H9 (cell line): ENCODE measurements at regions not wholly inside any gene's neighbourhood (a gene's known extent, or its start where the extent isn't known, plus 50 kb on each side); places are given as distances from the start of the nearest gene placed in this dataset.
"Not testable (repeated sequence)": the region's sequence is repeated elsewhere in the genome, so short reads cannot be mapped to it uniquely, and the experiment has no call there.

Source experiments
- DNase-seq: peaks from one replicate; pipeline ENCODE4 v3.0.0-alpha.2; 2017
- H2AFZ ChIP-seq: one replicate; pipeline ENCODE4 v1.6.1; 2013; ENCODE audit warnings: mild to moderate bottlenecking, low read length, control low read depth, moderate library complexity
- H2AK5ac ChIP-seq: 2 replicates; pipeline ENCODE4 v1.6.1; 2013; ENCODE audit warnings: low read length, control low read depth, mixed read lengths; ENCODE audit not compliant: insufficient read length
- H2BK120ac ChIP-seq: one replicate; pipeline ENCODE4 v1.6.1; 2013; ENCODE audit warnings: low read depth, mild to moderate bottlenecking, low read length, control low read depth, inconsistent platforms; ENCODE audit not compliant: poor library complexity, severe bottlenecking
- H2BK12ac ChIP-seq: 2 replicates; pipeline ENCODE4 v1.6.1; 2013; ENCODE audit warnings: low read length, control low read depth, mixed read lengths, low read depth; ENCODE audit not compliant: insufficient read length
- H2BK15ac ChIP-seq: 2 replicates; pipeline ENCODE4 v1.6.1; 2013; ENCODE audit warnings: low read depth, low read length, control low read depth
- H2BK20ac ChIP-seq: one replicate; pipeline ENCODE4 v1.6.1; 2013; ENCODE audit warnings: low read depth, mild to moderate bottlenecking, low read length, control low read depth, inconsistent platforms; ENCODE audit not compliant: poor library complexity, severe bottlenecking
- H2BK5ac ChIP-seq: 2 replicates; pipeline ENCODE4 v1.6.1; 2013; ENCODE audit warnings: low read length, control low read depth, mixed read lengths; ENCODE audit not compliant: insufficient read length
- H3K14ac ChIP-seq: 2 replicates; pipeline ENCODE4 v1.6.1; 2013; ENCODE audit warnings: low read length, control low read depth; ENCODE audit not compliant: insufficient read depth
- H3K18ac ChIP-seq: 2 replicates; pipeline ENCODE4 v1.6.1; 2013; ENCODE audit warnings: low read depth, mild to moderate bottlenecking, mixed read lengths, low read length, control low read depth; ENCODE audit not compliant: insufficient read length
- H3K23ac ChIP-seq: 2 replicates; pipeline ENCODE4 v1.6.1; 2013; ENCODE audit warnings: low read length, control low read depth, mixed read lengths, low read depth; ENCODE audit not compliant: insufficient read length
- H3K23me2 ChIP-seq: 2 replicates; pipeline ENCODE4 v1.6.1; 2013; ENCODE audit warnings: low read depth, mild to moderate bottlenecking, mixed read lengths, low read length, control low read depth; ENCODE audit not compliant: insufficient read length, poor library complexity, severe bottlenecking
- H3K27ac ChIP-seq: 2 replicates; pipeline ENCODE4 v1.5.1; 2013; ENCODE audit warnings: low read length, control low read depth, mixed read lengths, low read depth; ENCODE audit not compliant: insufficient read length
- H3K27me3 ChIP-seq: 2 replicates; pipeline ENCODE4 v1.6.1; 2013; ENCODE audit warnings: low read length, control low read depth, inconsistent platforms; ENCODE audit not compliant: insufficient read depth
- H3K4ac ChIP-seq: 2 replicates; pipeline ENCODE4 v1.6.1; 2013; ENCODE audit warnings: low read depth, mild to moderate bottlenecking, control low read depth, inconsistent platforms, low read length, moderate library complexity
- H3K4me1 ChIP-seq: 2 replicates; pipeline ENCODE4 v1.6.1; 2013; ENCODE audit warnings: low read length, control low read depth, inconsistent platforms; ENCODE audit not compliant: insufficient read depth
- H3K4me2 ChIP-seq: 2 replicates; pipeline ENCODE4 v1.6.1; 2013; ENCODE audit warnings: low read length, control low read depth, mixed read lengths; ENCODE audit not compliant: insufficient read length, insufficient read depth
- H3K56ac ChIP-seq: 2 replicates; pipeline ENCODE4 v1.6.1; 2013; ENCODE audit warnings: low read depth, mild to moderate bottlenecking, mixed read lengths, low read length, control low read depth; ENCODE audit not compliant: insufficient read length
- H3K79me1 ChIP-seq: 2 replicates; pipeline ENCODE4 v1.6.1; 2013; ENCODE audit warnings: low read depth, mild to moderate bottlenecking, moderate library complexity, low read length, control low read depth, inconsistent platforms; ENCODE audit not compliant: insufficient read depth, poor library complexity, severe bottlenecking
- H3K79me2 ChIP-seq: 2 replicates; pipeline ENCODE4 v1.6.1; 2013; ENCODE audit warnings: low read length, control low read depth, inconsistent platforms; ENCODE audit not compliant: insufficient read depth
- H3K9ac ChIP-seq: 2 replicates; pipeline ENCODE4 v1.6.1; 2013; ENCODE audit warnings: low read length, control low read depth, mixed read lengths; ENCODE audit not compliant: insufficient read length; ENCODE audit errors: extremely low read depth
- H3K9me3 ChIP-seq: one replicate; pipeline ENCODE4 v1.6.1; 2013; ENCODE audit warnings: low read depth, low read length, inconsistent platforms; ENCODE audit not compliant: control insufficient read depth
- H3T11ph ChIP-seq: one replicate; pipeline ENCODE4 v1.6.1; 2013; ENCODE audit warnings: mild to moderate bottlenecking, low read length, control low read depth, inconsistent platforms
- H4K20me1 ChIP-seq: one replicate; pipeline ENCODE4 v1.6.1; 2013; ENCODE audit not compliant: control insufficient read depth, insufficient read length, insufficient read depth
- H4K5ac ChIP-seq: 2 replicates; pipeline ENCODE4 v1.6.1; 2013; ENCODE audit warnings: low read depth, mild to moderate bottlenecking, mixed read lengths, low read length, control low read depth; ENCODE audit not compliant: insufficient read length
- H4K8ac ChIP-seq: replicated peaks from 2 replicates; pipeline ENCODE4 v1.6.1; 2013; ENCODE audit warnings: low read length, control low read depth, mixed read lengths, low read depth; ENCODE audit not compliant: insufficient read length
- H4K91ac ChIP-seq: 2 replicates; pipeline ENCODE4 v1.6.1; 2013; ENCODE audit warnings: low read depth, mild to moderate bottlenecking, moderate library complexity, mixed read lengths, low read length, control low read depth; ENCODE audit not compliant: insufficient read length
- H3K27ac Mint-ChIP-seq, 3 experiments: 2 replicates in 2 of 3; 3 replicates in 1 of 3; pipeline ENCODE4 v1.8.0; 2020 to 2021; ENCODE audit warnings: mixed read lengths in 3 of 3, mild to moderate bottlenecking in 1 of 3, moderate library complexity in 1 of 3
- H3K27me3 Mint-ChIP-seq: 2 replicates; pipeline ENCODE4 v1.8.0; 2021; ENCODE audit warnings: low read depth, mild to moderate bottlenecking, moderate library complexity, mixed read lengths
- H3K36me3 Mint-ChIP-seq, 3 experiments: 2 replicates in 2 of 3; 3 replicates in 1 of 3; pipeline ENCODE4 v1.8.0; 2020 to 2021; ENCODE audit warnings: low read depth in 3 of 3, mixed read lengths in 3 of 3; ENCODE audit not compliant: insufficient read depth in 1 of 3
- H3K4me1 Mint-ChIP-seq, 2 experiments: 2 replicates each; pipeline ENCODE4 v1.8.0; 2020; ENCODE audit warnings: mixed read lengths in 2 of 2
- H3K4me3 Mint-ChIP-seq, 2 experiments: 2 replicates in 1 of 2; 3 replicates in 1 of 2; pipeline ENCODE4 v1.8.0; 2020 to 2021; ENCODE audit warnings: mild to moderate bottlenecking in 2 of 2, mixed read lengths in 2 of 2, moderate library complexity in 1 of 2
- H3K9me3 Mint-ChIP-seq, 2 experiments: 2 replicates in 1 of 2; 3 replicates in 1 of 2; pipeline ENCODE4 v1.8.0; 2020; ENCODE audit warnings: mild to moderate bottlenecking in 2 of 2, mixed read lengths in 2 of 2, moderate library complexity in 1 of 2
- CTCF ChIP-seq: fragments of 200-600 bp; sonication (generic); conservative IDR thresholded peaks from 3 replicates; pipeline ENCODE4 v1.8.0; 2021; ENCODE audit warnings: antibody characterized with exemption, mild to moderate bottlenecking
- WGBS: extraction: QIAGEN DNeasy Blood & Tissue Kit; methylation state at CpG from one replicate; pipeline ENCODE4 v1.1.7; 2013; ENCODE audit warnings: missing lambda C conversion rate, low lambda C conversion rate, mixed read lengths; ENCODE audit not compliant: insufficient read length; ENCODE audit errors: extremely low coverage; 5-methylcytosine and 5-hydroxymethylcytosine counted together

GRCh38 chr1:184836141-184836540 lies 81.5 kb upstream of the EDEM3 start:
- Histone ChIP-seq H2BK120ac (no peak overlapping the region), H3K27me3 (no peaks in the 10 kb centered on the region), H3K56ac (no peak overlapping the region), H3T11ph (no peak overlapping the region), H3K18ac (no peak overlapping the region), H3K9me3 (no peaks in the 10 kb centered on the region), H3K4me2 (no peak overlapping the region), H3K79me1 (no peaks in the 10 kb centered on the region), H3K79me2 (no peaks in the 10 kb centered on the region), H2AK5ac (no peak overlapping the region), H2BK15ac (no peak overlapping the region), H2BK12ac (no peak overlapping the region), H2BK20ac (no peak overlapping the region), H3K4me1 (no peaks in the 10 kb centered on the region), H4K5ac (no peak overlapping the region), H3K14ac (no peak overlapping the region), H2AFZ (no peak overlapping the region), H3K23ac (no peak overlapping the region), H4K20me1 (no peaks in the 10 kb centered on the region), H3K23me2 (no peaks in the 10 kb centered on the region), H3K9ac (no peak overlapping the region), H3K4ac (no peak overlapping the region), H4K8ac (no peak overlapping the region), H2BK5ac (no peak overlapping the region), H4K91ac (no peak overlapping the region), H3K27ac (no peak overlapping the region)
- WGBS: no CpG with 5 or more reads among the region's 1 CpG
- Mint-ChIP-seq H3K4me3 (no peak overlapping the region), H3K9me3 (peaks cover 3 to 12% of the 10 kb centered on the region in 2 experiments; a peak in 4 of 5 replicates), H3K27ac (no peak overlapping the region), H3K4me1 (no peaks in the 10 kb centered on the region), H3K27me3 (peaks cover 2% of the 10 kb centered on the region; the same call in 1 of the 2 replicates), H3K36me3 (peaks cover 2 to 10% (median 8%) of the 10 kb centered on the region in 3 experiments; a peak in 4 of 7 replicates)
- no peak for DNase-seq
- no peak for TF ChIP-seq CTCF

GRCh38 chr1:184833994-184834393 lies 79.3 kb upstream of the EDEM3 start:
- H3T11ph ChIP-seq, H3K18ac ChIP-seq, H3K9ac ChIP-seq, H3K79me1 ChIP-seq, H3K4me1 Mint-ChIP-seq, H3K27ac Mint-ChIP-seq, H3K14ac ChIP-seq, DNase-seq, H2BK15ac ChIP-seq, H2BK20ac ChIP-seq, H3K23ac ChIP-seq, H4K5ac ChIP-seq, H4K91ac ChIP-seq, H2BK120ac ChIP-seq, H3K4me1 ChIP-seq, H3K4me3 Mint-ChIP-seq, H2BK12ac ChIP-seq, H4K8ac ChIP-seq, H3K27ac ChIP-seq, H3K4ac ChIP-seq, H2BK5ac ChIP-seq, H3K4me2 ChIP-seq, H2AFZ ChIP-seq, H3K9me3 ChIP-seq, H3K27me3 Mint-ChIP-seq, H2AK5ac ChIP-seq, H4K20me1 ChIP-seq, H3K79me2 ChIP-seq, H3K56ac ChIP-seq, H3K23me2 ChIP-seq, H3K27me3 ChIP-seq, H3K36me3 Mint-ChIP-seq: not testable (repeated sequence)
- peaks cover 3 to 12% of the 10 kb centered on the region in 2 experiments; a peak in 4 of 5 replicates for H3K9me3 Mint-ChIP-seq
